ENCODE measurements at regions not wholly inside any gene's neighbourhood (a gene's known extent, or its start where the extent isn't known, plus 50 kb on each side); places are given as distances from the start of the nearest gene placed in this dataset.

GRCh38 chr9:14399756-14400657 is 86.1 kb upstream of the NFIB start:
- no peak for DNase-seq (ENCODE audit: low spot score)

GRCh38 chr9:14398473-14398872 is 84.5 kb upstream of the NFIB start:
- no peak for DNase-seq (ENCODE audit: low spot score)

- DNase-seq (ENCODE audit: low spot score), result no peak
Observed at GRCh38 chr9:14396171-14396570, 82.2 kb upstream of the NFIB start.

GRCh38 chr9:14395317-14396082 is 81.6 kb upstream of the NFIB start:
- no peak for DNase-seq (ENCODE audit: low spot score)

GRCh38 chr9:14393418-14393817 is 79.5 kb upstream of the NFIB start:
- no peak for DNase-seq (ENCODE audit: low spot score)

- no peak for DNase-seq (ENCODE audit: low spot score)
Observed at GRCh38 chr9:14391620-14392019, 77.7 kb upstream of the NFIB start.

GRCh38 chr9:14389657-14390056 is 75.7 kb upstream of the NFIB start:
- no peak for DNase-seq (ENCODE audit: low spot score)

GRCh38 chr9:14389146-14389545 is 75.2 kb upstream of the NFIB start:
- no peak for DNase-seq (ENCODE audit: low spot score)

- no peak for DNase-seq (ENCODE audit: low spot score)
Observed at GRCh38 chr9:14383773-14384172, 69.8 kb upstream of the NFIB start.

- DNase-seq (ENCODE audit: low spot score), result peak; percentile 14
Observed at GRCh38 chr9:14383294-14383693, 69.4 kb upstream of the NFIB start.

- DNase-seq (ENCODE audit: low spot score), result no peak
Observed at GRCh38 chr9:14380061-14380836, 66.3 kb upstream of the NFIB start.

GRCh38 chr9:14379280-14379679 is 65.3 kb upstream of the NFIB start:
- no peak for DNase-seq (ENCODE audit: low spot score)

- DNase-seq (ENCODE audit: low spot score), result no peak
Observed at GRCh38 chr9:14373706-14374105, 59.8 kb upstream of the NFIB start.

- no peak for DNase-seq (ENCODE audit: low spot score)
Observed at GRCh38 chr9:14373336-14373666, 59.4 kb upstream of the NFIB start.

GRCh38 chr9:14372437-14373335 is 58.7 kb upstream of the NFIB start:
- DNase-seq (ENCODE audit: low spot score), result peak; percentile 63

- DNase-seq (ENCODE audit: low spot score), result no peak
Observed at GRCh38 chr9:14369011-14369410, 55.1 kb upstream of the NFIB start.

GRCh38 chr9:14366076-14366475 is 52.1 kb upstream of the NFIB start:
- no peak for DNase-seq (ENCODE audit: low spot score)

GRCh38 chr9:14365670-14366069 is 51.7 kb upstream of the NFIB start:
- DNase-seq (ENCODE audit: low spot score), result no peak
